ENCODE measurements at regions not wholly inside any gene's neighbourhood (a gene's known extent, or its start where the extent isn't known, plus 50 kb on each side); places are given as distances from the start of the nearest gene placed in this dataset.

- no peak for TF ChIP-seq EP300 (conservative IDR thresholded peaks at IDR 0.05; ENCODE audit: poor library complexity, severe bottlenecking)
- TF ChIP-seq CTCF (IDR thresholded peaks at IDR 0.05; ENCODE audit: poor library complexity, severe bottlenecking): no peak
These were observed 156.9 kb upstream of the ZFP64 start for GRCh38 chr20:52348434-52348833.
